HCT116 (cell line): ENCODE measurements at regions not wholly inside any gene's neighbourhood (a gene's known extent, or its start where the extent isn't known, plus 50 kb on each side); places are given as distances from the start of the nearest gene placed in this dataset.

ENCODE experiments used
- POLR2A ChIP-seq: IDR thresholded peaks from 2 replicates; pipeline ENCODE4 v1.7.0; 2011; ENCODE audit warnings: borderline replicate concordance; ENCODE audit not compliant: insufficient read depth, insufficient read length; ENCODE audit errors: extremely low read depth
- SP1 ChIP-seq: IDR thresholded peaks from 2 replicates; pipeline ENCODE4 v1.6.1; 2012; ENCODE audit warnings: low read depth
- SRF ChIP-seq: IDR thresholded peaks from 2 replicates; pipeline ENCODE4 v1.6.1; 2012; ENCODE audit warnings: low read depth
- TF ChIP-seq, protein P1 (sequence below): IDR thresholded peaks from 2 replicates; pipeline ENCODE4 v1.6.1; 2012; ENCODE audit warnings: low read depth
- TF ChIP-seq, protein P2 (sequence below), 3 experiments: fragments of 200-600 bp in 1 of 3; sonication (generic) in 1 of 3; IDR thresholded peaks in 2 of 3; conservative IDR thresholded peaks in 1 of 3; 2 replicates each; pipeline ENCODE4 v1.5.1; 2012 to 2017; ENCODE audit warnings: low read depth in 2 of 3, low read length in 2 of 3, antibody characterized with exemption in 1 of 3, borderline replicate concordance in 1 of 3, control low read depth in 1 of 3, mild to moderate bottlenecking in 1 of 3, mixed read lengths in 1 of 3, mixed run types in 1 of 3, moderate library complexity in 1 of 3; ENCODE audit not compliant: insufficient read depth in 1 of 3
- TF ChIP-seq, protein P3 (sequence below): IDR thresholded peaks from 2 replicates; pipeline ENCODE4 v1.6.1; 2012

DNA sequence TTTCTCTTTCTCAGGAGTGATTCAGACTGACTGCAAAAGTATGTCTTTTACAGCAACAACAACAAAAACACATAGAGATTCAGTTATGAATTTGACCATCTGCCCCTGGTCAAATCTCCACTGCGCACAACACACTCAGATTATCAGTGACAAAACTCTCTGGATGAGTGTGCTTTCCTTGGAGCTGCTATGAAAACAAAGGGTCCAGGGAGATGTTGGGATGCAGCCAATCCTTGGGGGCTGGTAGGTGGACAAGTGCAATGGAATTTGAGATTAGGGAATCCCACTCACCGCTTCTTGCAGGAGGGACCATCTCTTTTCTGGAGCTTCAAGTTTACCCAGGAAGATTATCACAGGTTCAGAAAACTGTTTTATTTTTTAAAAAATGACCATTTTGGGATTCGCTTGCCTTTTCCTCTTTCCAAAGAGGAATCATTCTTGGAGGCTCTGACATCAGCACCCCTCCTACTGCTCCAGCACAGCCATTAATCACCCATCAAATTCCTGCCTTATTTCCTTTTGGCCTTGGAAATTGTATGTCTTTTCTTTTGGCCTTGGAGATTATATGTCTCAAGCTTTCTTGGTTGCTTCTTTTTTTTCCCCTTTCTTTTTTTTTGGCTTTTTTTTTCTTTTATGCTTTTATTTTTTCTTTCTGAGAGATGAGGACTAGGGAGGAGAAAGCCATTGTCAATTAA, 311.8 kb downstream of the TSHZ3 start:
- TF ChIP-seq SP1 (no peak), SRF (no peak), POLR2A (no peak)
- TF ChIP-seq, protein P1, sequence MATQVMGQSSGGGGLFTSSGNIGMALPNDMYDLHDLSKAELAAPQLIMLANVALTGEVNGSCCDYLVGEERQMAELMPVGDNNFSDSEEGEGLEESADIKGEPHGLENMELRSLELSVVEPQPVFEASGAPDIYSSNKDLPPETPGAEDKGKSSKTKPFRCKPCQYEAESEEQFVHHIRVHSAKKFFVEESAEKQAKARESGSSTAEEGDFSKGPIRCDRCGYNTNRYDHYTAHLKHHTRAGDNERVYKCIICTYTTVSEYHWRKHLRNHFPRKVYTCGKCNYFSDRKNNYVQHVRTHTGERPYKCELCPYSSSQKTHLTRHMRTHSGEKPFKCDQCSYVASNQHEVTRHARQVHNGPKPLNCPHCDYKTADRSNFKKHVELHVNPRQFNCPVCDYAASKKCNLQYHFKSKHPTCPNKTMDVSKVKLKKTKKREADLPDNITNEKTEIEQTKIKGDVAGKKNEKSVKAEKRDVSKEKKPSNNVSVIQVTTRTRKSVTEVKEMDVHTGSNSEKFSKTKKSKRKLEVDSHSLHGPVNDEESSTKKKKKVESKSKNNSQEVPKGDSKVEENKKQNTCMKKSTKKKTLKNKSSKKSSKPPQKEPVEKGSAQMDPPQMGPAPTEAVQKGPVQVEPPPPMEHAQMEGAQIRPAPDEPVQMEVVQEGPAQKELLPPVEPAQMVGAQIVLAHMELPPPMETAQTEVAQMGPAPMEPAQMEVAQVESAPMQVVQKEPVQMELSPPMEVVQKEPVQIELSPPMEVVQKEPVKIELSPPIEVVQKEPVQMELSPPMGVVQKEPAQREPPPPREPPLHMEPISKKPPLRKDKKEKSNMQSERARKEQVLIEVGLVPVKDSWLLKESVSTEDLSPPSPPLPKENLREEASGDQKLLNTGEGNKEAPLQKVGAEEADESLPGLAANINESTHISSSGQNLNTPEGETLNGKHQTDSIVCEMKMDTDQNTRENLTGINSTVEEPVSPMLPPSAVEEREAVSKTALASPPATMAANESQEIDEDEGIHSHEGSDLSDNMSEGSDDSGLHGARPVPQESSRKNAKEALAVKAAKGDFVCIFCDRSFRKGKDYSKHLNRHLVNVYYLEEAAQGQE, result no peak
- TF ChIP-seq, protein P2, sequence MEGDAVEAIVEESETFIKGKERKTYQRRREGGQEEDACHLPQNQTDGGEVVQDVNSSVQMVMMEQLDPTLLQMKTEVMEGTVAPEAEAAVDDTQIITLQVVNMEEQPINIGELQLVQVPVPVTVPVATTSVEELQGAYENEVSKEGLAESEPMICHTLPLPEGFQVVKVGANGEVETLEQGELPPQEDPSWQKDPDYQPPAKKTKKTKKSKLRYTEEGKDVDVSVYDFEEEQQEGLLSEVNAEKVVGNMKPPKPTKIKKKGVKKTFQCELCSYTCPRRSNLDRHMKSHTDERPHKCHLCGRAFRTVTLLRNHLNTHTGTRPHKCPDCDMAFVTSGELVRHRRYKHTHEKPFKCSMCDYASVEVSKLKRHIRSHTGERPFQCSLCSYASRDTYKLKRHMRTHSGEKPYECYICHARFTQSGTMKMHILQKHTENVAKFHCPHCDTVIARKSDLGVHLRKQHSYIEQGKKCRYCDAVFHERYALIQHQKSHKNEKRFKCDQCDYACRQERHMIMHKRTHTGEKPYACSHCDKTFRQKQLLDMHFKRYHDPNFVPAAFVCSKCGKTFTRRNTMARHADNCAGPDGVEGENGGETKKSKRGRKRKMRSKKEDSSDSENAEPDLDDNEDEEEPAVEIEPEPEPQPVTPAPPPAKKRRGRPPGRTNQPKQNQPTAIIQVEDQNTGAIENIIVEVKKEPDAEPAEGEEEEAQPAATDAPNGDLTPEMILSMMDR (IDR thresholded peaks at IDR 0.05 in 2 of 3, conservative IDR thresholded peaks at IDR 0.05 in 1 of 3; ENCODE audit: borderline replicate concordance in 1 of 3, insufficient read depth in 1 of 3, low read depth in 2 of 3, low read length in 2 of 3), result no peak
- TF ChIP-seq, protein P3, sequence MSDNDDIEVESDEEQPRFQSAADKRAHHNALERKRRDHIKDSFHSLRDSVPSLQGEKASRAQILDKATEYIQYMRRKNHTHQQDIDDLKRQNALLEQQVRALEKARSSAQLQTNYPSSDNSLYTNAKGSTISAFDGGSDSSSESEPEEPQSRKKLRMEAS, result no peak
